Activated CD4-positive, alpha-beta T cell treated with anti-CD3 and anti-CD28 coated beads, Interleukin-2, amount 10 ng/mL, durations not matched to agents 7 days and 5 days (primary cell): ENCODE measurements at regions not wholly inside any gene's neighbourhood (a gene's known extent, or its start where the extent isn't known, plus 50 kb on each side); places are given as distances from the start of the nearest gene placed in this dataset.

Source experiments
- CTCF ChIA-PET: fragments of 350-600 bp; sonication (Branson Sonifier 250); formaldehyde crosslinking; loops from one replicate; lab custom pipeline; 2021; ENCODE audit warnings: antibody characterized with exemption; lab: Charles Lee
- POLR2A ChIA-PET: fragments of 350-600 bp; sonication (Branson Sonifier 250); formaldehyde crosslinking; loops from one replicate; lab custom pipeline; 2021; ENCODE audit warnings: antibody characterized with exemption; lab: Charles Lee
- DNase-seq: peaks from one replicate; pipeline ENCODE4 v3.0.0-alpha.2; 2020
- H3K27ac Mint-ChIP-seq: one replicate; pipeline ENCODE4 v1.8.0; 2021; ENCODE audit warnings: mild to moderate bottlenecking, moderate library complexity, mixed read lengths
- H3K27me3 Mint-ChIP-seq: one replicate; pipeline ENCODE4 v1.8.0; 2021; ENCODE audit warnings: mixed read lengths
- H3K36me3 Mint-ChIP-seq: one replicate; pipeline ENCODE4 v1.8.0; 2021; ENCODE audit warnings: low read depth, mixed read lengths
- H3K4me1 Mint-ChIP-seq: one replicate; pipeline ENCODE4 v1.8.0; 2021; ENCODE audit warnings: mixed read lengths
- H3K4me3 Mint-ChIP-seq: one replicate; pipeline ENCODE4 v1.8.0; 2021; ENCODE audit warnings: mild to moderate bottlenecking, moderate library complexity, mixed read lengths
- H3K9me3 Mint-ChIP-seq: one replicate; pipeline ENCODE4 v1.8.0; 2021; ENCODE audit warnings: mixed read lengths

- H3K27ac Mint-ChIP-seq = peak overlapping the region; percentile 96
- H3K4me1 Mint-ChIP-seq = peaks cover 89% of the 10 kb centered on the region
- peaks cover 95% of the 10 kb centered on the region for H3K36me3 Mint-ChIP-seq
- ChIA-PET POLR2A (interaction anchor here (0.7 kb wide), 1 partner anchor 8 kb away, joined by 4 read pairs; no protein-coding TSS in a partner anchor), CTCF (interaction anchor here (1.0 to 2.7 kb wide), 8 partner anchors 8 to 510 kb away, joined by 3 to 14 read pairs (median 4); partner anchors contain the start of gene DAD1)
- no peaks in the 10 kb centered on the region for H3K9me3 Mint-ChIP-seq
- H3K27me3 Mint-ChIP-seq = no peaks in the 10 kb centered on the region
- DNase-seq = no peak
- peak overlapping the region; percentile 85 for H3K4me3 Mint-ChIP-seq
Measured at GRCh38 chr14:22513066-22513812, 75.8 kb downstream of the DAD1 start.

DNA sequence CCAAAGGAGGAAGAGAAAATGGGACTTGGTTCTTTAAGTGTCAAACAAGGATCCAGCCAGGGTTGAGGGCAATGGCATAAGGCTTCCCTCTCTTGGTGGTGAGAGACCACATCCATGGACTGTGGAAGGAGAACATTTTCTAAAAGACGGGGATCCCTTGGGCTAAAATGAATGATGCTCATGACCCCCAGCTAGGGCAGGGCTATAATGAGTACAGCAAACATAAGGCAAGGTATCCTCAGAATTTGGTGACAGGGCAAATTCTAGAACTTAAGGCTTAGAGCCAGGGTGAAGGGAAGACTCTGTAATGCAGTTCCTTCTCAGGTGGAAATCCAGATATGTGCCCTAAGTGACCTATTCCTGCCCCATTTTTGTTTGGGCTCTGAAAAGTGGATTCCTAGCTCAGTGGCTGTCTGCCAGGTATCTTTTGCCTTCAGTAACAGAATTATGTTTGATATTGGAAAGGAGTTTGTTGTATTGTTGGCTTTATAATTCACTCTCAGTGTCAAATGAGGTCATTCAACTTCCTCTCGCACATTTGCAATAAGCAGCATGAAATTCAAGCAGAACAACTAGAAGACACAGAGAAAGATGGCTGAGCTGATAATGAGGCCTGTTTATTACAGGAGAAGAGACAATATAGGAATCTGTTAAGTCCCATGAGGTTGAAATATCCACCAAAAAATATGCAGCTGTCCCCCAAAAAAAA lies 76.8 kb downstream of the DAD1 start:
- no peak for DNase-seq
- Mint-ChIP-seq H3K4me3 (peak overlapping the region; percentile 85), H3K27me3 (no peaks in the 10 kb centered on the region), H3K27ac (peak overlapping the region; percentile 96), H3K4me1 (peaks cover 87% of the 10 kb centered on the region), H3K9me3 (no peaks in the 10 kb centered on the region), H3K36me3 (peaks cover 95% of the 10 kb centered on the region)
- ChIA-PET POLR2A (no interaction called here), CTCF (interaction anchor here (0.6 to 2.7 kb wide), 4 partner anchors 9 to 349 kb away, joined by 3 to 14 read pairs (median 6); no protein-coding TSS in a partner anchor)

DNA sequence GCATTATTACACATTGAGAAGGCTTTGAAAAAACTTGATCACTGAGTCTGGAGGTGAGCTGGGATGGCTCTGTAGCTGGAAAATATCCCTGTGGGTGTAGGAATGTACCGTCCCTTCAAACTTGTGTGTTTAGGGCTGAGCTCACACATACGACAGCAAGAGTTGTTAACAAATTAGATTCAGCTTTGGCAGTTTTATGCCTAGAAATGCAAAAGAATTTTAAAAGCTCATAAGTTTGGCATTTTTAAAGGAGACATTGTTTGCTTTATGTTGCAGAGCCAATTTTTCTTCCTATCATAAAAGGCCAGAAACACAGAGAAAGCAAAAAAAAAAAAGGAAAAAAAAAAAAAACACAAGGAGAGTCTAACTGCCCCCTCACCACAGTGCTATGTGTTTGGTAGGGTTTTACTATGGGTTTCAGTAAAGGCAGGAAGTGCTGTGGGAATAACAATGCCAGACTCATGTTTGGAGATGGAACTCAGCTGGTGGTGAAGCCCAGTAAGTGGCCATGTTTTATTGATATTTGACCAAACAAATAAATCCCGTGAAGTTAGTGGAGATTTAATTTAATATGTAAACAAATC lies 78.4 kb downstream of the DAD1 start:
- no peak for DNase-seq
- Mint-ChIP-seq H3K9me3 (no peaks in the 10 kb centered on the region), H3K27me3 (no peaks in the 10 kb centered on the region), H3K36me3 (peaks cover 96% of the 10 kb centered on the region), H3K4me3 (peak overlapping the region; percentile 85), H3K4me1 (peaks cover 87% of the 10 kb centered on the region), H3K27ac (peak overlapping the region; percentile 96)
- POLR2A ChIA-PET = interaction anchor here (0.6 to 1.3 kb wide), 6 partner anchors 10 to 686 kb away, joined by 3 to 9 read pairs (median 4); no protein-coding TSS in a partner anchor
- CTCF ChIA-PET = interaction anchor here (0.6 to 2.1 kb wide), 9 partner anchors 9 to 588 kb away, joined by 3 to 7 read pairs (median 3); no protein-coding TSS in a partner anchor

DNA sequence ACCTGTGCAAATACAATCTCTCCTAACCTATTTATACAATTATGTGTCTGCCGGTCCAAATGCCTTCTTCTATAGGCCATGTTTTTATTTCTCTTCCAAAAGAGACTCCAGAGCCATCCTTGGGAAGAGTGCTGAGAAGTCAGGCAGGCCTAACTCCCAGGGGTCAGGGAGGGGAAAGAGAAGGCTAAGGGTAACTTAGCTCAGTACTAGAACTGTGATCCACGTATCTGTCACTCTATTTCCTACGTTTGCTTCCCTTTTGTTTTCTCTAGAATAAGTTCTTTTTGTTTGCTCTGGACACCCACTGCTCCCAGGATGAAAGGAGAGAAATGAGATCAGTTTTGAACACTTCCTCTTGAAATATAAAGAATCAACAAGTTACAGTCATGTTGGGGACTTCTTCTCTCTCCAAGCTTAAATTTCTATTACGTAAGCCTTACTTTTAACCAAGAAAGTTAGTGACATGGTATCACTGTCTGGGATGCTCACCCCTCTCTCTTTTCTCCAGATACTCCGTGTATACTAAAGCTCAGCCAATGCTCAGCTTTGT lies 79.2 kb downstream of the DAD1 start:
- Mint-ChIP-seq H3K9me3 (no peaks in the 10 kb centered on the region), H3K36me3 (peaks cover 95% of the 10 kb centered on the region), H3K4me3 (peak overlapping the region; percentile 85), H3K27me3 (no peaks in the 10 kb centered on the region), H3K27ac (peak overlapping the region; percentile 96), H3K4me1 (peaks cover 84% of the 10 kb centered on the region)
- CTCF ChIA-PET = interaction anchor here (0.6 to 2.1 kb wide), 7 partner anchors 10 to 420 kb away, joined by 3 to 7 read pairs (median 4); no protein-coding TSS in a partner anchor
- no peak for DNase-seq
- POLR2A ChIA-PET = interaction anchor here (0.6 to 1.3 kb wide), 2 partner anchors 9 to 60 kb away, joined by 3 to 4 read pairs; no protein-coding TSS in a partner anchor

- H3K36me3 Mint-ChIP-seq = peaks cover 92% of the 10 kb centered on the region
- H3K4me3 Mint-ChIP-seq = peak overlapping the region; percentile 85
- peaks cover 84% of the 10 kb centered on the region for H3K4me1 Mint-ChIP-seq
- no peaks in the 10 kb centered on the region for H3K9me3 Mint-ChIP-seq
- DNase-seq = no peak
- no peaks in the 10 kb centered on the region for H3K27me3 Mint-ChIP-seq
- ChIA-PET CTCF (interaction anchor here (0.9 to 5.0 kb wide), 7 partner anchors 8 to 61 kb away, joined by 3 to 18 read pairs (median 4); no protein-coding TSS in a partner anchor), POLR2A (interaction anchor here (0.6 to 0.8 kb wide), 3 partner anchors 11 to 44 kb away, joined by 3 to 4 read pairs (median 3); no protein-coding TSS in a partner anchor)
- H3K27ac Mint-ChIP-seq = peak overlapping the region; percentile 96
Measured at GRCh38 chr14:22509036-22509709, 79.9 kb downstream of the DAD1 start.

DNA sequence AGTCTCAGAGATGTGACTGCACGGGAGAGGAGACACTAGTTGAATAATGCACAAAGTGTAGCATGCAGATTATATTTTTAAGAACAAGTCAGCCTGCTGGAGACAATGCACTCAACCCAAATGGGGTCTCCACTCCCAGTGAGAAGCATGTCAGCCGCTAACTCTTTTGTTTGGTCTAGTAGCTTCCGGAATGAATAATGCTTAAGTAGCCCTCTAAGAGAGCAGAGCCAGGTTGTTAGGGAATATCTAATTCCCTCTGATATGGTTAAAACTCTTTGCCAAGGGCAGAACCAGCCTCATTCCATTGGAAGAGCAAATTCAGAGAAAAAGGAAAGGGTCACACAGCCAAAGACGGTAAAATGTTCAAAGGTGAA lies 80.4 kb downstream of the DAD1 start:
- H3K9me3 Mint-ChIP-seq = no peaks in the 10 kb centered on the region
- peaks cover 84% of the 10 kb centered on the region for H3K4me1 Mint-ChIP-seq
- ChIA-PET CTCF (interaction anchor here (0.9 to 5.0 kb wide), 5 partner anchors 8 to 61 kb away, joined by 3 to 18 read pairs (median 4); no protein-coding TSS in a partner anchor), POLR2A (interaction anchor here (0.6 to 0.9 kb wide), 4 partner anchors 8 to 44 kb away, joined by 3 to 4 read pairs (median 3); no protein-coding TSS in a partner anchor)
- DNase-seq = no peak
- H3K27ac Mint-ChIP-seq = peak overlapping the region; percentile 96
- H3K36me3 Mint-ChIP-seq = peaks cover 93% of the 10 kb centered on the region
- H3K27me3 Mint-ChIP-seq = no peaks in the 10 kb centered on the region
- H3K4me3 Mint-ChIP-seq = peak overlapping the region; percentile 85

DNA sequence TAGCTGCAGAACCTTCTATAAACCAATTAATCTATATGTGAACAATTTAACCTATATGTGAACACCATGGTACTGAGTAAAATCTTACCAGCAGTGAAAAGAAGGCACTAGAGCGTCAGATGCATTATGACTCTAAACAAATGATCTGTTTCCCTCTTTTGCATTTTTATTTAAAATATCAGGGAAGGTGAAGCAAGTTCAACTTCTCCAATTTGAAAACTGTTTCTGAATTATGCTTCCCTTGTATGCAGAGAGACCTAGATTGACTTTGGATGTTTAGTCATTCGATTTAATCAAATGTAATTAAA lies 80.9 kb downstream of the DAD1 start:
- peak overlapping the region; percentile 85 for H3K4me3 Mint-ChIP-seq
- peak overlapping the region; percentile 96 for H3K27ac Mint-ChIP-seq

GRCh38 chr14:22506778-22507351 lies 82.2 kb downstream of the DAD1 start:
- ChIA-PET POLR2A (interaction anchor here (0.6 to 0.8 kb wide), 3 partner anchors 20 to 682 kb away, joined by 4 to 10 read pairs (median 5); no protein-coding TSS in a partner anchor), CTCF (interaction anchor here (0.7 to 5.0 kb wide), 5 partner anchors 43 to 142 kb away, joined by 3 to 18 read pairs (median 4); no protein-coding TSS in a partner anchor)
- Mint-ChIP-seq H3K27ac (peak overlapping the region; percentile 96), H3K27me3 (no peaks in the 10 kb centered on the region), H3K9me3 (no peaks in the 10 kb centered on the region), H3K36me3 (peaks cover 93% of the 10 kb centered on the region), H3K4me1 (peaks cover 74% of the 10 kb centered on the region), H3K4me3 (peak overlapping the region; percentile 85)
- DNase-seq = no peak

More for the DNA sequence above, 80.9 kb downstream of the DAD1 start:
- H3K4me1 Mint-ChIP-seq = peaks cover 82% of the 10 kb centered on the region
- no peak for DNase-seq
- POLR2A ChIA-PET = interaction anchor here (0.9 kb wide), 1 partner anchor 9 kb away, joined by 3 read pairs; no protein-coding TSS in a partner anchor
- CTCF ChIA-PET = interaction anchor here (1.0 to 5.0 kb wide), 5 partner anchors 9 to 62 kb away, joined by 3 to 18 read pairs (median 4); no protein-coding TSS in a partner anchor
- H3K27me3 Mint-ChIP-seq = no peaks in the 10 kb centered on the region
- no peaks in the 10 kb centered on the region for H3K9me3 Mint-ChIP-seq
- H3K36me3 Mint-ChIP-seq = peaks cover 93% of the 10 kb centered on the region

DNA sequence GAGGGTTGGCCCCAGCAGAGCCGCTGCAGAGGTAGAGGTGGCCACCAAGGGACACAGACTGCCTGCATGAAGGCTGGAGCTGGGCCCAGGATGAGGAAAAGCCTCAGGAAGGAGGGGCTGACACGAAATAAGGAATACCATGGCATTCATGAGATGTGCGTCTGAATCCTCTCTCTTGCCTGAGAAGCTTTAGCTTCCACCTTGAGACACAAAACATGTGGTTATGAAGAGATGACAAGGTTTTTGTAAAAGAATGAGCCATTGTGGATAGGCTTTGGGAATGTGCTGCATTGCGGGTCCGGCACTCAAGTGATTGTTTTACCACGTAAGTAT lies 82.7 kb downstream of the DAD1 start:
- CTCF ChIA-PET = interaction anchor here (0.7 to 5.0 kb wide), 4 partner anchors 20 to 64 kb away, joined by 3 to 18 read pairs (median 4); no protein-coding TSS in a partner anchor

GRCh38 chr14:22505697-22506377 lies 83.2 kb downstream of the DAD1 start:
- POLR2A ChIA-PET = interaction anchor here (0.6 kb wide), 1 partner anchor 8 kb away, joined by 4 read pairs; no protein-coding TSS in a partner anchor
- peak overlapping the region; percentile 85 for H3K4me3 Mint-ChIP-seq
- no peaks in the 10 kb centered on the region for H3K9me3 Mint-ChIP-seq
- H3K27ac Mint-ChIP-seq = peak overlapping the region; percentile 96
- H3K4me1 Mint-ChIP-seq = peaks cover 66% of the 10 kb centered on the region
- no peak for DNase-seq
- peaks cover 93% of the 10 kb centered on the region for H3K36me3 Mint-ChIP-seq
- CTCF ChIA-PET = interaction anchor here (0.7 to 5.0 kb wide), 5 partner anchors 20 to 64 kb away, joined by 3 to 18 read pairs (median 4); no protein-coding TSS in a partner anchor
- H3K27me3 Mint-ChIP-seq = no peaks in the 10 kb centered on the region

More for the DNA sequence above, 82.7 kb downstream of the DAD1 start:
- H3K4me1 Mint-ChIP-seq = peaks cover 70% of the 10 kb centered on the region
- no peaks in the 10 kb centered on the region for H3K27me3 Mint-ChIP-seq
- H3K27ac Mint-ChIP-seq = peak overlapping the region; percentile 96
- H3K9me3 Mint-ChIP-seq = no peaks in the 10 kb centered on the region
- POLR2A ChIA-PET = no interaction called here
- H3K36me3 Mint-ChIP-seq = peaks cover 93% of the 10 kb centered on the region
- H3K4me3 Mint-ChIP-seq = peak overlapping the region; percentile 85
- no peak for DNase-seq
